GM12878 (cell line): ENCODE measurements at regions not wholly inside any gene's neighbourhood (a gene's known extent, or its start where the extent isn't known, plus 50 kb on each side); places are given as distances from the start of the nearest gene placed in this dataset.

Source experiments
- E2F4 ChIP-seq: IDR thresholded peaks from 2 replicates; pipeline ENCODE4 v1.6.1; 2012; ENCODE audit warnings: low read depth, low read length, improper control_type of control experiment
- HDAC6 ChIP-seq: fragments of 200-600 bp; sonication (generic); IDR thresholded peaks from one replicate; pipeline ENCODE4 v1.8.0; 2017; ENCODE audit warnings: antibody characterized with exemption; ENCODE audit not compliant: unreplicated experiment
- RAD21 ChIP-seq: IDR thresholded peaks from 2 replicates; pipeline ENCODE4 v1.6.1; 2011; ENCODE audit warnings: mild to moderate bottlenecking, low read depth, low read length, moderate library complexity; ENCODE audit not compliant: insufficient read depth
- RBBP5 ChIP-seq: fragments of 200-600 bp; sonication (generic); conservative IDR thresholded peaks from 2 replicates; pipeline ENCODE4 v1.6.1; 2016
- SMC3 ChIP-seq: IDR thresholded peaks from 2 replicates; pipeline ENCODE4 v1.6.1; 2011; ENCODE audit warnings: low read length, improper control_type of control experiment, borderline replicate concordance
- TF ChIP-seq, protein P1 (sequence below), 3 experiments: IDR thresholded peaks in 2 of 3; conservative IDR thresholded peaks in 1 of 3; 2 replicates each; pipeline ENCODE4 v1.5.1; 2011; ENCODE audit warnings: low read depth in 3 of 3, low read length in 3 of 3, mild to moderate bottlenecking in 3 of 3, control low read depth in 2 of 3, moderate library complexity in 2 of 3, inconsistent platforms in 1 of 3, mixed read lengths in 1 of 3; ENCODE audit not compliant: control insufficient read depth in 2 of 3, insufficient read depth in 1 of 3; ENCODE audit errors: extremely low read depth in 1 of 3
- TF ChIP-seq, protein P2 (sequence below): IDR thresholded peaks from 2 replicates; pipeline ENCODE4 v1.6.1; 2012; ENCODE audit warnings: low read depth, low read length, improper control_type of control experiment

DNA sequence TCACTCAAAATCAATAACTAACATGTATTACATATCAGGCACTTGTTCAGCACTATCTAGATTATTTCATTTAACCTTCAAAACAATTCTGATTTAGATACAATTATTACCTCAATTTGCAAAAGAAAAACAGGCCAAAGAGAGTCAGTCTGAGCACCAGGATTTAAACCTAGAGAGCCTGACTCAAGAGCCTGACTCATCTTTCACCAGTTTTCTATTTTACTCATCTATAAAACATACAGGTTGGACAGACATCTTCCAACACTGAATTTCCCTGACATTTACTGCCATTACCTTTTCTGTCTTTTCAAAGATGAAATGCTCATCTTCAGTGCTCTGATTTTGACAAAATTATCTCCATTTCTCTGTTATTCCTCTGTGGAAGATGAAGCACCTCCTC, 116.5 kb downstream of the MRPL39 start:
- TF ChIP-seq, protein P1, sequence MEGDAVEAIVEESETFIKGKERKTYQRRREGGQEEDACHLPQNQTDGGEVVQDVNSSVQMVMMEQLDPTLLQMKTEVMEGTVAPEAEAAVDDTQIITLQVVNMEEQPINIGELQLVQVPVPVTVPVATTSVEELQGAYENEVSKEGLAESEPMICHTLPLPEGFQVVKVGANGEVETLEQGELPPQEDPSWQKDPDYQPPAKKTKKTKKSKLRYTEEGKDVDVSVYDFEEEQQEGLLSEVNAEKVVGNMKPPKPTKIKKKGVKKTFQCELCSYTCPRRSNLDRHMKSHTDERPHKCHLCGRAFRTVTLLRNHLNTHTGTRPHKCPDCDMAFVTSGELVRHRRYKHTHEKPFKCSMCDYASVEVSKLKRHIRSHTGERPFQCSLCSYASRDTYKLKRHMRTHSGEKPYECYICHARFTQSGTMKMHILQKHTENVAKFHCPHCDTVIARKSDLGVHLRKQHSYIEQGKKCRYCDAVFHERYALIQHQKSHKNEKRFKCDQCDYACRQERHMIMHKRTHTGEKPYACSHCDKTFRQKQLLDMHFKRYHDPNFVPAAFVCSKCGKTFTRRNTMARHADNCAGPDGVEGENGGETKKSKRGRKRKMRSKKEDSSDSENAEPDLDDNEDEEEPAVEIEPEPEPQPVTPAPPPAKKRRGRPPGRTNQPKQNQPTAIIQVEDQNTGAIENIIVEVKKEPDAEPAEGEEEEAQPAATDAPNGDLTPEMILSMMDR (IDR thresholded peaks at IDR 0.05 in 2 of 3, conservative IDR thresholded peaks at IDR 0.05 in 1 of 3; ENCODE audit: control insufficient read depth in 2 of 3, extremely low read depth in 1 of 3, insufficient read depth in 1 of 3, low read depth in 3 of 3, low read length in 3 of 3): no peak
- TF ChIP-seq RAD21 (no peak), RBBP5 (no peak), SMC3 (no peak), HDAC6 (no peak), E2F4 (no peak)
- TF ChIP-seq, protein P2, sequence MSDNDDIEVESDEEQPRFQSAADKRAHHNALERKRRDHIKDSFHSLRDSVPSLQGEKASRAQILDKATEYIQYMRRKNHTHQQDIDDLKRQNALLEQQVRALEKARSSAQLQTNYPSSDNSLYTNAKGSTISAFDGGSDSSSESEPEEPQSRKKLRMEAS: no peak
